ENCODE measurements at regions not wholly inside any gene's neighbourhood (a gene's known extent, or its start where the extent isn't known, plus 50 kb on each side); places are given as distances from the start of the nearest gene placed in this dataset.
A peak's percentile ranks its signal among the peaks of the same experiment; 100 is the strongest.

DNA sequence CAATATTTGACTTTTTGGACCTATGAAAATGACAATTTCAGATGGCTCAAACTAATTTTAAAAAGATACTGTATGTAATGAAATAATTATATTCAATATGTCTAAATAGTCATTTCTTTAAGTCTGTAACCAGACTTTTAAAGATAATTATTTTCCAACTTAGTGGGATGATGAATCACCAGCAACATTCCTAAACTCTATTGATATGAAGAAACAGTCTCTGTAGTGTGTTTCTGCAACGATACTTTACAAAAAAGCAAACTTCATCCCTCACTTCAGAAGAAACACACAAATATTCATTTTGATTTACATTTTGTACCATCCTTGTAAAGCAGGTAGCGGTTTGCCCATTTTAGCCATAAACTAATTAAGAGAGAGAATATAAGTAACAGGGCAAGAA is 417.4 kb downstream of the EFNB2 start:
- DNase-seq: no peak

DNA sequence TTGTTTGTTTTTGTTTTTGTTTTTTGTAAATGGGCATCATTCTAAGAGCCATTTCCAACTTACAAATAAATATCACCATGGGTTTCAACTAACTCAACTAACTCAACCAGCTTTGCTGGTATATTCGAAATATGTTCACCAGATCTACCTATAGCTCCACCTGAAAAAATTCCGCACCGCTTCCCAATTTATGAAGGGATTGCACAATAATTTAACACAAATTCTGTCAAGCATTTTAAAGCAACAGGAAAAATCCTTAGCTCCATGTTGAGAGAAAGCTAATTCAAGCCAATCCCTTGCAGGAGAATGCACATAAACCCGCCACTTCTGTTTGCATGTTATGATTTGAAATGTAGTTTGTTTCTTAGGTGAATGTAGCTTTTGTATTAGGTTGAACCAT is 417.8 kb downstream of the EFNB2 start:
- DNase-seq: no peak

DNA sequence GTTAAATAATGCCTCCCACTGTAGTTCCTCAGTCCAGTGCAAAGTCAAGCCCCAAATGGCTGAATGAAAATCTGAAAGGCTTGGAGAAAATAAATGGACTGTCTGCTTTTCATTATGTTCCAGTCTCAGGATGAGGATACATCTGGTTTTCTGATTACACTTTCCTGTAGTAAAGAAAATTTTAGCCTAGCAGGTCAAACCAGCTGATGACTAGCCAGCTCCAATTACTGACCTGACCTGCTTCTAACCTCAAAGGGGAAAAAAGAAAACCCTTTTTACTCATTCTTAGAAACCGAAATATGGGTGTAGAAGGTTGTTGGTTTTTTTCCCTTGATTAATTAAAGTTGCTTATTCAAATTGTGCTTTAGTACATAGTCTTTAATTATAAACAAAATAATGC is 418.4 kb downstream of the EFNB2 start:
- DNase-seq: no peak

DNA sequence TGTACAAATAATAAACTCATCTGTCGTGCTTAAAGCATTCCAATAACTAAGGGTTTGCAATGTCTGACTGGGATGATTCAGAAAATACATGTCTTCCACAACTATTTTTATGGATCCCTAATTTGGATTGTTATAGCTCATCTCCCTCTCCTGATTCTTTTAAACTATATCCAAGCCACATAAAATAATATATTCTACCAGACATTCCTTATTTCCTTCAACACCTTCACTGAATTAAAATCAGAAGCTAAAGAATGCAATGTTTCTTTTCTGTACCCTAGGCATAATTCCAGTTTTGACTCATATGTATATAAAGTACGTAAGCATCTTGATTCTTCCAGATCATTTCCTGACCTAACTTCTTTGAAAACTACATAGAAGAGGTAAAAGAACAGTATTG is 420.4 kb downstream of the EFNB2 start:
- no peak for DNase-seq

DNA sequence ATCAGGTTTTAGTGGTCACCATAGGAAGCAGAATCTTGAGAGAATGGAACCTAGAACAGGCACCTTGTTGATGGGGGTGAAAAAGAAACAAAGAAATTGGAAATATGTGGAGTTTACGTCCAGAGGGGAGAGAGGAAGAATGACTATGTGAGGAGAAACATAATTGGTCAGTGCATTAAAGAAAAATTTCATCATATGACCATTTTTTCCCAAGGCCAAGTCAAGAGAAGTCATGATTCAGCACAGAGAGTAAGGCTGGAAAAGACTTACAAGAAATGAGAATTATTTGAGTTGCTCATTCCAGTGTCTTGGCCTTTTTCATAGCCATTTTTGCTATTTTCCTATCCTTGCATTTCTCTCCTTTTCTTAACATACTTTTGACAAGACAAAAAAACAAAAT is 421.7 kb downstream of the EFNB2 start:
- no peak for DNase-seq

DNA sequence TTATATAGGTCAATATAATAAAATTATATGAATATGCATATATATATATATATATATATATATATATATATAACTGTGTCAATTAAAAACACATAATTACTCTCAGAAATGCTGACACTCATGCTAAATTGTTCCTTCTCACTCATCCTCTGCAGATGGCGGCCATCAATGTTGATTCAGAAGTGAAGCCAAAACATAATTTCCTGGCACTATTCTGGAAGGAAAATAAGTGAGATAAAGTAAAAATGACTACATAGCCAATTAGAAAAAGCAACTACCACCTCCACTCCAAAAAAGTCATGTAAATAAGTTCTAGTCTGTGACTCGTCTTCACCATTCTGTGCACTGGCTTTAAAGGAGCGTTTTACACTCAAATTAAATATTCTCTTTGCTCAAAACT is 423.3 kb downstream of the EFNB2 start:
- no peak for DNase-seq

DNA sequence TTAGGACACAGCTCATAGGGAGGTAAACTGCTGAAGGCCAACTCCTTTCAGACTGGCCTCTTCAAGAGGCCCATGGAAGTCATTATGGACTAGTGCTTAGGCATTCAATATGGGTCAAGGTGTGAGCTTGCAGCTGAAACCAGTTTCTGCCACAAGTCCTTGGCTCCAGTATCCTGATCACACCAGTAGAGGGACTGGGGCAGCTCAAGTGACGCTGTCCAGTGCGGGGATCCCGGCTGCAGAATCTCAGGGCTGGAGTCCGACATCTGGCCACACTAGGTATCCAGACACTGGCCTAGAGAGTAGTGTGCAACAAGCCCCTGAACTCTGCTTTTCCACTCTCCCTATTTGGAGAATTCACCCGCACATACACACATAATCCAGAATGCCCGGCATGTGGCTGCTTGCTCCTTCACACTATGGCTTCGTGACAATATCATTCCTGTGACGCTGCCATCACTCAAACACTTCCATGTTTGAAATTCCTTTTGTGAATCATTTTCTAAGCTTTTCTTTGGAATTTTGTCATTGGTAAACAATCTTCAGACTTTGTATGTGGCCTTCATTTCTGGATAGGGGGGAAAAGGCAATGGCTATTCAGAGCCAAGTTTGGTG is 425.1 kb downstream of the EFNB2 start:
- DNase-seq: no peak

DNA sequence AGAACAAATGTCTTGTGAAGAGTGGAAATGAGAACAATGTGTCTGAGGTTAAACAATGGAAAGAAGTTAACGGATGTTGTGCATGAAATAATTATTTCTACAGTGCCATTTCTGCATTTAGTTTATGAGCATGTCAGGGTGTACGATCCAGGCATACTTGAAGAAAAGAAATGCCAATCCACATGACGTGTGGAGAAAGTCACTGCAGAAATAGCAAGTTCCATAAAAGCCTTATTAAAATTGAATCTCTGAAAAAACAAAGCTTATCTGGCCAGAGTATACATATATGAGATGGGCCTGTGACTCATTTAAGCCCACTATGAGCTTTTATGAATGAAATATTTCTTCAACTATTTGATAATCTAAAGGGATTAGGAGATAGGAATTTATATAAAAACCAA is 426.1 kb downstream of the EFNB2 start:
- no peak for DNase-seq

DNA sequence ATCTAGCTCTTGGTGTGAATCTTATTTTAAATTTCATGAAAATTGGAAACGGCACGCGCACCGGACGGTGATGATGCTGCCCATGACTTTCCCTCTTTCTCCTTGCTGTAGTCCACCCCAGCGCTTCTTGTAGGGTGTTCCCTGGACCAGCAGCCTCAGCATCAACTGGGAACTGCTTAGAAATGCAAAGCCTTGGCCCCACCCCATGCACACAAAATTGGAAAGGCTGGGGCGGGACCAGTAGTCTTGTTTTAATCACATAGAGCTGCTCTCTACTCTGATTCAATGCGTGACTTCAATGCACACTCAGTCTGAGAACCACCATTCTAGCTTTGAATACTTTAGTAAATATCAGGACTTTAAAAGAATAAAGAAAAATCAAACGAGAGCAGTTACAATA is 427.1 kb downstream of the EFNB2 start:
- DNase-seq: no peak

DNA sequence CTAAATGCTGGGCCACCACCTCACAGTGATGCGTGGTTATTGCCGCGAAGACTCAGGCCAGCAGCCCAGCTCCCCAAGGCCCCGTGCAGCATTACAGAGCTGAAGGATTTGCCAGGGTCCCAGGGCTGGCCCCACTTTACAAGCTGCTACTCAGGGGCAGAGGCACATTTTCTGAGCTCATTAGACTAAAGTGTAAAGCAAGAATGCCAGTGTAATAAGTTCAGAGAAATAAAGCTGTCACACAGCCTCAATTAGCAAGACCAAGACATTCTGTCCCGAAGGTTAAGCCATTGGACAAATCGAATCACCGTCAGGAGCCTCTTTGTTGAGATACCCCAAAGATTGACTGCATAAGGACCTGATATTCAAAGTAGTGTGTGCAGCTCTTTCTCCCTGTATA is 428.4 kb downstream of the EFNB2 start:
- DNase-seq: no peak

DNA sequence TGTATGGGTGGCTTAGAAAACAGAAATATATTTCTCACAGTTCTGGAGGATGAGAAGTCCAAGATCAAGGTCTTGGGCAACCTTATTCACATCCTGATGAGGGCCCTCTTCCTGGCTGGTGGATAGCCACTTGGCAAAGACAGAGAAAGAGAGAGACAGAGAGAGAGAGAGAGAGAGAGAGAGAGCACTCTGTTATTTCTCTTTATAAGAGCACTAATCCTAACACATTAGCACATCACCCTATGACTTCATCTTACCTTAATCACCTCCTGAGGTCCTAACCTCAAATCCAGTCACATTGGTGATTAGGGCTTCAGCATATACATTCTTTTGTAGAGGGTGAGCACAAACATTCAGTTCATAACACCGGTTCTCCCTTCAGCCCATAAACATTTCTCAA is 430.3 kb downstream of the EFNB2 start:
- DNase-seq: no peak

DNA sequence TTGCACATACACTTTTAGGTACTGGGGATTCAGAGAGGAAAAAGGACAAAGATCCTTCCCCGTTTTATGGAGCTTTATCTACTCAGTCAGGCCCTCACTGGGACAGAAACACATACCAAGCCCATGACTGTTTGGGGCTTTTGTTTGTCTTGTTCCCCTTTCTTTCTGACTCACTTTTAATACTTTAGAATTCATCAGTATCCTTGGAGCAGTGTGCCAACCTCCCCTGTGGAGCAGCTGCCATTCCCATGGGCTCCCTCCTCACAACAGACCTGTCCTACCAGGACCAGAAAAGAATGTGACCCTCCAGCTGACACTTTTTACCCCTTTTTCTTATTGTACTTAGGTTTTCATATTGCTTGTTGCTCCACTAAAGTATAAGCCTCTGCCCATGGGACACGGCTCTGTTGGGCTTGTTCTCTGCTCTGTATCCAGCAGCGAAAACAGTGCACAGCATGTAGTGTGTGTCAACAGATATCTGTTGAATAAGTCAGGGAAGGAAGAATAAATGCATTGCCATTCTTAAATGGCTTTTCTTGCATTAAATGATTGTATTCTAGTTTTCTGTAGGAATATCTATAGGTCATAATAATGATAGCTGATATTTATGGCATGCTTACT is 431.1 kb downstream of the EFNB2 start:
- DNase-seq: no peak

DNA sequence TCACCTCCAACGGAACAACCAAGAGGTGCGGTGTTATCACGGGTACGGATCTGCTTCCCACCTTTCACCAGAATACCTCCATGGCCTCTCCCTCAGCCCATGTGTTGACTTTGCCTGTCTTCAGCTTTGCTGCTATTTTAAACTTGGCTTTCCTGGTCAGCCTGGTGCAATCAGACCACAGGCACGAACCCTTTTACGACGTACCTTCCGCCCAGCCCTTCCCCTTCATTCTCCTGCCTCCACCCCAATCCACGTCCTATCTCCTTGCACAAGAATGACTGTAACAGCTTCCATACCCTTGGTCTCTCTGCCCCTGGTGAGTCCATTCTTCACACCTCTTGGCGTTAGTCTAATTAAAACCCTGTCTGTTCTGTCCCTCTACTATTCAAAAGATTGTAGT is 431.7 kb downstream of the EFNB2 start:
- DNase-seq: no peak

DNA sequence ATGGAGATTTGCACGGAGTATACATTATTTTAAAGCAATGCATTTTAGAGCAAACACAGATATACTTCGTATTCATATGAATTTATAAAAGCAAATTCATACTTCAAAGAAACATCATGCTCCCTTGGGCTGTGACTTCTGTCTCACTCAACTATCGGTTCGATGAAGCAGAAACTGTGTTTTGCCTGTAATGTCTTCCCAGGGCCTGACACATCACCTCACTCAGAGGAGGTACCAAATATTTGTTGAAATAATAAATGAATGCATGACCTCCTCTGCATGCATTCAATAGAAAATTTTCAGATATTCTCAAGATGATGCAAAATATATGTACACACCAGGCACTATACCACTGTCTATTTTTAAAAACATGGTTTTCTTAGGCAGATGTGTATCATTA is 432.7 kb downstream of the EFNB2 start:
- DNase-seq: no peak

DNA sequence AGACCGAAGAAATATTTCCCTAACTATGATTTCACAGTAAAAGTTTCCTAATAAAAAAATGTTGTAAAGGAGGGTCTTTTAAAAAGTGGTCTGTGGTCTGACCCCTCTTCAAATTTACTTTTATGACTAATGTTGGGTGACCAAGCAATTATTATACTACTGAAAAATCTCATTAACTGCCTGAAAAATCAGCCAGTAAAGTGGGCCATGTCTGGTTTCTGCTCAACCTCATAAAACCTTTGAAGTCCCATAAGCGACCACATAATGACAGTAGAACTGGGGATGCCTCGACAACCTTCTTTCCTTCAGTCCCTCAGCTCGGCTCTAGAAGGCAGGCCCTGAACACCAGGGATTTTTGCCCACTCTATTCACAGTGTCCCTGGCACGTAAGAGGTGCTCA is 434.3 kb downstream of the EFNB2 start:
- no peak for DNase-seq

DNA sequence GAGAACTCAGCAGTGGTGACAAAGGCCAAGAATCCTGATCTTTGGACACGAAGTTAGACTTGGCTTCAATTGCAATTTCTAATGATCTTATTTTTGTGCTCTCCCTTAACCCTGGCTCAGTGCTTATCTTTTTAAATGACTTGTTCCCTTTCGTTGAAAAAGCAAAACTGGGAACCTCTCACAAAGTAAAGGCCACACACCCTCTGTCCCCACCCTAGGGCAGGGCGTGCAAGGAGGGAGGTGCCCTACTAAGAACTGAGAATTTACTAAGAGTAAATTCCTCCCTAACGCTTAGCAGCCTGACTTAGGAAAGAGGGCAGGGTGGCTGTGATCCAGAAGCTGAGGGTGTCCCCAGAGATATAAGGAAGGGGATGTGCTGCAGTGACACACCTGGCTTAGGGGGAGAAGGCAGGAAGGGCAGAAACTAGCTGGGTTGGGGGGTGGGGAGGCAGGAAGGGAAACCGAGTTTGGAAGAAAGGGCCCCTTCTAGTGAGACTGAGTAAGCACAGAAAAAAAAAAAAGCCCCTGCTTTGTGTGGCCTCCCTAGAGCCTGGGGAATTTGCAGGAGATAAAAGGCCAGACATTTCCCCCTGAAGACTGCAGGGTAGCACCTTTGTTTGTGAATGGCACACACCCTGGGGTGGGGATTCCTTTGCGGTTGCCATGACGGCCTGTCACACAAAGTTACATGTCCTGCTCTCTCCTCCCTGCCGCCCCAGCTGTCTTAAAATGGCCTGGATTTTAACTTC is 435.1 kb downstream of the EFNB2 start:
- no peak for DNase-seq

DNA sequence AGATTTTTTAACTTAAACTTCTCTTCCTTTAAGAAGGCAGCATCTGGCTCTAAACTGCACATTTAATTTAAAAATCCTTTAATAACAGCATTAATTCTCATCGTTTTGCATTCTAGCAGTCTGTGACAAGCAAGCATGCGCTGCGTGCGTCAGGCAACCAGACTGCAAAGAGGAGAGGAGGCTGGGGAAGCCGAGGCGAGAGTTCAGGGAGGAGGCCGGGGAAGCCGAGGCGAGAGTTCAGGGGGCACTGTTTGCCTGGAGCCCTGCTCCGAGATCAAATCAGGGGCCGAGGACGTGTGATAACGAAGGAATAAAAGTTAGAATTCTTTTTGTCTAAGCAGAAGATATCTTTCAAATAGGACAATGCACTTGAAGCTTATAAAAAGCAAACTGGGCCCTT is 435.7 kb downstream of the EFNB2 start:
- no peak for DNase-seq

DNA sequence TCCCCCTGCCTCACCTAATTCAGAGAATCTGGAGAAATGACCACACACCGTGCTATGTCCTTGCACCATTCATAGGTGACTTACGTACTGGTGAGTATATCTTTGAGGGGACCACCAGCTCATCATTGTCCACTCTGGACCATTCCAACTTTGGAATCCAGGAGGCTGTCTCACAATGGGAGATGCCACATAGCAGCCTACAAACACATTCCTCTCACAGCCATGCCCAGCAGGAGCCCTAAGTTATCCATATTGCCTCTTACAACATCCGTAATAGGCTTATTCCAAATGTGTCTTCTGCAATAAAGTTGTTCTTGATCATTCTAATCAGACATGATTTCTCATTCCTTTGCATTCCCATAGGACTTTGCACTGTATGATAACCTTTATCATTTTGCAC is 436.7 kb downstream of the EFNB2 start:
- no peak for DNase-seq

DNA sequence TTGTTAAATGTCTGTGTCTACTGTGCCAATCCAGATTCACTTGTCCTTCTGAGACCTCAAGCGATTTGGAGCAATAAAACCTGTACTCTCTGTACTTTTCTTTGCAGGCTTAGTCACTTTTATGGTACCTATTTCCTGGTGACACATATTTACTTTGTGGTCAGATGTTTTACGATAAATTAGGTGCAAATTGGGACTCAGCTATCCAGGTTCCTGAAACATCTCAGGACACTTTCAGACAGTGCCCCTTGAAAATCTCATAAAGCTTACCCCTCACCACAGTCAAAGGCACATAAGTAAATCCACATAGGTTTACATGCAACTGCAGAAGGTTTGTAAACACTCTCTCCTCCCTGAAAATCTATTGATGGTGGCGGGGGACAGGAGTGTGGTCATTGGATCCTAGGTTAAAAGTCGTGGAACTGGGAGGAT is 438.8 kb downstream of the EFNB2 start:
- peak; percentile 6 for DNase-seq

DNA sequence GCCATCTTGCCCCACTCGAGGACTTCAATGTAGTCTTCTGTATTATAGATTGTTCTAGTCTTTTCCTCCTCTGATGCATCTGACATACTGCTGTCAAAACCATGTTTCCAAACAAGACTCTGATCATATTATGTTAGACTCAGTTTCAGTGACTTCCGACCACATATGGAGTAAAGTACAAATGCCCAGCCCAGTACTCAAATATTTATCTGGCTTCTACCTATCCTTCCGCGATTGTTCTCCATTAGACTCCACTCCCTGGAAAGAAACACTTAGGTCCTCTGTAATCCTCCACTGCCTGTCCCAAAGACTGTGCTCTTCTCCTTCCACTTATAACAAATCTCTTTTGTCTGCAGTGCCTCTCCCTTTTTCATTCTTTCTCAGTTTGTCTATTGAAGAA is 439.5 kb downstream of the EFNB2 start:
- DNase-seq: no peak

DNA sequence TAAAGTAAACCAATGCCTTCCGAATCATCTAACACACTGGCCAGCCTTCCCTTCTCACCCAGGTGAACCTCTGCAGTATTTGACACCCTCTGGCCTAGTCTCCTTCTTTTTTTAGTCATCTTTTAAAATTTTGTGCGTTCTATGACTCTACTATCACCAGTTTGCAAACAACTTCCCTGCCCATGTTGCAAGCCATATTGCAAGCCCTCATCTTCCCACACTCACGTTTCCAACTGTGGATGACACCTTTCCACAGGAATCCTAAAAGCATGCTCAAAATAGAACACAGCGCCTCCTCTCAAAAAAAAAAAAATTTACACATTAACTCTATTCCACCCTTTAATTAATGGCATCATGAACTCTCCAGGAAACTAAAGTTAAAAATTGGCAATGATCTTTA is 440.1 kb downstream of the EFNB2 start:
- DNase-seq: no peak

DNA sequence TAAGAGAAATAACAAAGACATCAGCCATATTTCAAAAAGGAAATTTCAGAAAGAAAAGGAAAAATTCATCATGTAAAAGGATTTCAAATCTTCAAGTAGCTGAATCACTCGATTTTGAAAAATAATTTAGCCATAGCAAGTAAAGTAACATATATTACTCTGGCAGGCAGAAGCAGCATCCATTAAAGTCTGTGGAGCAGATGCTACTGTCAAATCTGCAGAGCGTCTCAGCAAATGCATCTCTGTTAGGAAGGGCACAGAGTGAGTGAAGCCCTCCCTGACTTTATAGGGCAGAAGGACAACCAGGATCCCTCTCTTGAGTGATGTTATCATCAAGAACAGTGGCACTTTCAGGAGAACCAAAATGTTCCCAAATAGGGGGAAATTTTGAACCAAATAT is 445.5 kb downstream of the EFNB2 start:
- DNase-seq: no peak

DNA sequence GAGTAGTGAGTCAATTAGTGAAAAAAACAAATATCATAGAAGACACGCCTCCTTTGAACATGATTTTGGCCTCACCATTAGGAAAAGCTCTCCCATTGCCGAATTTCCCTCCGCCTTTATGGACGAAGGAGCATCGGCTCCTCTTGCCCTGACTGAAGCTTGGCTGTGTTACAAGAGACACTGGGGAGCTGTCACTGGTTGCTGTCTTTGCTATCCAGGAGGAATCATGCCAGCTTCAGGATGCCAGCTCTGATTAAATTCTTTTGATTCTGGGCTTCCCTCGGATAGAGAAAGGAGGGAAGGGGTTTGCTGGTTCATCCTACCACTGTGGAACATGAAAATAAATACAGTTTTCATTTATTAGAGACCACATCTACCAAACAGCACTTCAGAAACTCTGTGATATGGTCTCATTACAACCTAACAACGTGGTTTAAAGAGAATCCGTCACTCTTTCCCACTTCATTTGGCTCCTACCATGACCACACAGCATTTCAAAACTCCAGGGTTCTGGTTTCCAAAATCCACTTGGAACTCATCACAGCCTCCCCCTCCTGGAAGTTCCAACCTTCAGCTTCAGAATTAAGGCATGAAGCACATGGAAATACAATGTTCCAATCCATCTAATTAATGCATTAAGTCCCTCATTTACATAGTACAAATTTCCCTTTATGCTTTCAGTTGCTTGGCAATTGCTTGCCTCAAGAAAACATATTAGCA is 446.0 kb downstream of the EFNB2 start:
- DNase-seq: no peak

DNA sequence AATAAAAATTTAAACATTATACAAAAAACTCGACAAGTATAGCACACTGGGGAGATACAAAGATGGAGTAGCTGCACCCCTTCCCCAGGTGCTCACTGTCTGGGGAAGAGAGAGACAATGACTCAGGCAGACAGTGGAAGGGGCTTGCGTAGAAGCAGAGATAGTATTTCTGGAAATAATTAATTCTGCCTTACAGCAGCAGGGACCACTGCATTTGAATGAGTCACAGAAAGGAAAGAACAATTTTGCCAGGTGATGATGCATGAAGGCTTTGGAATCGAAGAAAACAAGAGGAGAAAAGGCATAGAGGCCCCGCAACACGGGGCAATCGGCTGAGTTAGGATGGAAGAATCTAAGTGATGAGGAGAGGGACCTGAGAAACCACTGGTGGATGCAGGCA is 447.4 kb downstream of the EFNB2 start:
- DNase-seq: no peak
